ENCODE measurements at regions not wholly inside any gene's neighbourhood (a gene's known extent, or its start where the extent isn't known, plus 50 kb on each side); places are given as distances from the start of the nearest gene placed in this dataset.

GRCh38 chr5:13346401-13346800 is 598.1 kb downstream of the DNAH5 start:
- H4K91ac ChIP-seq (replicated peaks; ENCODE audit: insufficient read length, low read length): no peak overlapping the region
- TF ChIP-seq SP4 (IDR thresholded peaks at IDR 0.05; ENCODE audit: low read length) (no peak), EGR1 (IDR thresholded peaks at IDR 0.05; ENCODE audit: borderline replicate concordance, low read depth, low read length) (no peak), NRF1 (IDR thresholded peaks at IDR 0.05; ENCODE audit: low read depth, low read length) (no peak), ZNF274 (IDR thresholded peaks at IDR 0.05; ENCODE audit: borderline replicate concordance, extremely low read depth, low read length) (no peak), HDAC2 (IDR thresholded peaks at IDR 0.05; ENCODE audit: borderline replicate concordance in 1 of 2, low read depth in 2 of 2, low read length in 2 of 2) (no peak), RAD21 (IDR thresholded peaks at IDR 0.05 in 1 of 2, conservative IDR thresholded peaks at IDR 0.05 in 1 of 2; ENCODE audit: low read depth in 2 of 2, low read length in 2 of 2) (no peak), CREB1 (IDR thresholded peaks at IDR 0.05) (no peak)
- no peaks in the 10 kb centered on the region for H3K23me2 ChIP-seq (ENCODE audit: low read depth, low read length)
- H3K18ac ChIP-seq (ENCODE audit: extremely low read depth, low read length): no peak overlapping the region
- H2AFZ ChIP-seq (ENCODE audit: low read length): no peak overlapping the region
- H3K79me2 ChIP-seq (ENCODE audit: control insufficient read depth in 1 of 2, insufficient read depth in 2 of 2, low read length in 2 of 2): no peaks in the 10 kb centered on the region
- H3K23ac ChIP-seq (ENCODE audit: insufficient read length): no peak overlapping the region
- no peaks in the 10 kb centered on the region for H3K4me1 ChIP-seq (replicated peaks in 1 of 4; ENCODE audit: control insufficient read depth in 3 of 4, insufficient read depth in 4 of 4, low read length in 3 of 4)
- no peak overlapping the region for H4K8ac ChIP-seq (ENCODE audit: extremely low read depth, insufficient read depth, low read length)
- H4K20me1 ChIP-seq (replicated peaks in 1 of 2; ENCODE audit: control insufficient read depth in 1 of 2, insufficient read depth in 2 of 2, low read length in 2 of 2): no peaks in the 10 kb centered on the region
- no peak overlapping the region for H2AK5ac ChIP-seq (ENCODE audit: low read depth, low read length)
- H3K27me3 ChIP-seq (replicated peaks in 1 of 4; ENCODE audit: control insufficient read depth in 3 of 4, extremely low read depth in 1 of 4, insufficient read depth in 3 of 4, low read length in 3 of 4): no peaks in the 10 kb centered on the region
- no peak overlapping the region for H2BK12ac ChIP-seq (ENCODE audit: low read depth, low read length)
- H3K4ac ChIP-seq (replicated peaks; ENCODE audit: insufficient read length, low read depth, low read length): no peak overlapping the region
- no peak overlapping the region for H3K14ac ChIP-seq (ENCODE audit: insufficient read length)
- H3K79me1 ChIP-seq (ENCODE audit: low read depth, low read length): no peaks in the 10 kb centered on the region
- DNase-seq (ENCODE audit: low read depth in 1 of 2, low spot score in 2 of 2) (no peak), FAIRE-seq (no peak)
- H3K27ac ChIP-seq (ENCODE audit: low read depth, low read length): no peak overlapping the region
- POLR2A ChIA-PET (ENCODE audit: partially characterized antibody): no interaction called here
- 95% methylated on average over 4 of the region's 4 CpGs; no CpG with 5 or more reads in 1 of the 2 experiments for WGBS, 2 experiments (ENCODE audit: extremely low coverage in 1 of 2, insufficient coverage in 1 of 2, insufficient read length in 1 of 2, insufficient replicate concordance in 2 of 2, low coverage in 1 of 2, low lambda C conversion rate in 2 of 2, missing lambda C conversion rate in 1 of 2)
- H4K5ac ChIP-seq (ENCODE audit: insufficient read length, low read depth, low read length): no peak overlapping the region
- no peak overlapping the region for H3K4me3 ChIP-seq (ENCODE audit: extremely low read depth in 1 of 4, insufficient read depth in 2 of 4, low read depth in 3 of 4, low read length in 4 of 4)
- H3K56ac ChIP-seq (replicated peaks; ENCODE audit: insufficient read length, low read depth, low read length): no peak overlapping the region
- no peak overlapping the region for H2BK20ac ChIP-seq (ENCODE audit: low read length)
- H3K4me2 ChIP-seq (ENCODE audit: insufficient read depth in 1 of 2, low read depth in 2 of 2, low read length in 2 of 2): no peak overlapping the region
- no peak overlapping the region for H3K9ac ChIP-seq (replicated peaks in 1 of 4; ENCODE audit: extremely low read depth in 1 of 4, low read depth in 3 of 4, low read length in 3 of 4)
- CTCF ChIA-PET (ENCODE audit: partially characterized antibody): no interaction called here
- no peaks in the 10 kb centered on the region for H3K9me3 ChIP-seq (ENCODE audit: insufficient read depth in 2 of 2, low read depth in 1 of 2, low read length in 1 of 2)
- no peak overlapping the region for H2BK5ac ChIP-seq (ENCODE audit: low read depth, low read length)
- no peak overlapping the region for H2BK15ac ChIP-seq (ENCODE audit: low read length)
- no peak overlapping the region for H2BK120ac ChIP-seq (replicated peaks; ENCODE audit: low read depth, low read length)
- H3K36me3 ChIP-seq (ENCODE audit: control insufficient read depth in 2 of 4, insufficient read depth in 4 of 4, low read length in 3 of 4): no peaks in the 10 kb centered on the region

All from H1 (cell line).